NCI-H526 treated with DMSO at 0.1 percent for 48 hours (cell line): ENCODE measurements at regions not wholly inside any gene's neighbourhood (a gene's known extent, or its start where the extent isn't known, plus 50 kb on each side); places are given as distances from the start of the nearest gene placed in this dataset.

Source experiments
- DNase-seq: peaks from one replicate; lab custom pipeline; 2025; lab: John Stamatoyannopoulos, UW

DNA sequence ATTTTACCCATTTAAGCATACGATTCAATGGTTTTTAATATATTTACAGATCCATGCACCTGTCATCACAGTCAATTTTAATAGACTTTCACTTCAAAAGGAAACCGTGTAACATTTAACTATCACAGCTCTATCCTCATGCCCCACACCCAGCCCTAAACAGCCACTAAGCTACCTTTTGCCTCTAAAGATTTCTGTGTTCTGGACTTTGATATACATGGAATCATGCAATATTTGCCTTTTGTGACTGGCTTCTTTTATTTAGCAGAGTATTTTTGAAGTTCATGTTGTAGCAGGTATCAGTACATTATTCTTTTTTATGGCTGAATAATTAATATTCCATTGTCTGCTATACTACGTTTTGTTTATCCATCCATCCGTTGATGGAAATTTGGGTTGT is 50.3 kb upstream of the STX16 start:
- no peak for DNase-seq

DNA sequence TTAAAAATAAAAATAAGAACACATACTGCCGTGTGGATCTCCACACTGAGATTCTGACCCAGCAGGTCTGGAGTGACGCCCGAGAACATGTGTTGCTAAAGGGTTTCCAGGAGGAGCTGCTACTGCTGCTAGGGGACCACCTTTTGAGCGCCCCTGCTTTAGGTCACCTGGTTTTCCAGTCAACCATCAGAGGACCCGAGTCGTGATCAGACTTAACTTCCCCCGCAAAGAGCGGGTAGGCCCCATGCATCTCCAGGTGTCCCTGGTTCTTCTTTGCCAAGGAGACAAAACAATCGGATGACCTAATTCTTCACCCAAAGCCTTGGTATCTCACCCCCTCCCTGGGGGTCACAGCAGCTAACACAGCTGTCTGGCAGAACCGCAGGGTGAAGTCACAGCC is 51.1 kb upstream of the STX16 start:
- no peak for DNase-seq

DNA sequence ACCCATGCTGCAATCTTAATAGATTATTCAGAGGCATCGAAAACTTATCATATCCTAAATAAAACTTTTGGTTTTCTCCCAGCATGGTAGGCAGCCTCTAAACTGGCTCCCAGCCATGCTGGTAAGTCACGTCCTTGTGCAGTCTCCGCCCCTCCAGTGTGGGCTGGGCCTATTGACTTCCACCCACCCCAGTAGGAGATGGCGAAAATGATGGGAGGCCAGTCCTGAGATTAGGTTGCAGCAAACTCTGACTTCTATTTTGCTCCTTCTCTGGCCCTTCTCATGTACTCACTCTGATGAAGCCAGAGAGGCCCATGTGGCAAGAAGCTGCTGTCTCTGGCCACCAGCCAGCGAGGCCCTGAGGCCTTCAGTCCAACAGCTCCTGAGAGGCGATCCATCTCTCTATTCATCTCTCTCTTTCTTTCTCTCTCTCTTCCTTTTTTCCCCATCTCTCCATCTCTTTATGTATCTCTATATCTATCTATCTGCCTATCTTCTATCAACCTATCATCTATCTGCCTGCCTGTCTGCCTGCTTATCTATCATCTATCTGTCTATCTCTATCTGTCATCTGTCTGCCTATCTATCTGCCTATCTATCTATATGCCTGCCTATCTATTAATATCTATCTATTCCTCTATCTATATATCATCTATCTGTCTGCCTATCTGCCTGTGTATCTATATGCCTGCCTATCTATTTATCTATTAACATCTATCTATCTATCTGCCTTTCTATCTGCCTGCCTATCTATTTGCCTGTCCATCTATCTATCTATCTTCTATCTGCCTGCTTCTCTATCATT is 52.7 kb upstream of the STX16 start:
- DNase-seq, result no peak

- no peak for DNase-seq
Observed at GRCh38 chr20:58597249-58597891, 53.7 kb upstream of the STX16 start.

GRCh38 chr20:58596750-58597248 is 54.3 kb upstream of the STX16 start:
- no peak for DNase-seq

GRCh38 chr20:58596244-58596643 is 54.8 kb upstream of the STX16 start:
- no peak for DNase-seq

DNA sequence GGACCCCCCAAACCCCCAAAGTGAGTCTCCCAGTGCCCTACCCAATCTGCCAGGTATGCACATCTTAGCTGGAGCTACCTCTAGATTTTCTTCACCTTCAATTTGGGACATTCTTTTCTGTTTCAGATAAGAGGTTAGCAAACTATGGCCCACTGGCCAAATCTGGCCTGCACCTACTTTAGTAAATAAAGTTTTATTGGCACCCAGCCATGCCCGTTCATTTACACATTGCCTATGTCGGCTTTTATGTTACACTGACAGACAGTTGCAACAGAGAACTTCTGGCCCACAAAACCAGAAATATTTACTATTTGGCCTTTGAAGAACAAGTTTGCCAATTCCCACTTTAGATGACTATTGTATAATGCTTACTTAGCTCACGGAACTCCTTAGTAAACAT is 55.9 kb upstream of the STX16 start:
- DNase-seq, result no peak

GRCh38 chr20:58593880-58594638 is 57.0 kb upstream of the STX16 start:
- DNase-seq, result no peak

- no peak for DNase-seq
Observed at GRCh38 chr20:58592076-58592695, 58.9 kb upstream of the STX16 start.

DNA sequence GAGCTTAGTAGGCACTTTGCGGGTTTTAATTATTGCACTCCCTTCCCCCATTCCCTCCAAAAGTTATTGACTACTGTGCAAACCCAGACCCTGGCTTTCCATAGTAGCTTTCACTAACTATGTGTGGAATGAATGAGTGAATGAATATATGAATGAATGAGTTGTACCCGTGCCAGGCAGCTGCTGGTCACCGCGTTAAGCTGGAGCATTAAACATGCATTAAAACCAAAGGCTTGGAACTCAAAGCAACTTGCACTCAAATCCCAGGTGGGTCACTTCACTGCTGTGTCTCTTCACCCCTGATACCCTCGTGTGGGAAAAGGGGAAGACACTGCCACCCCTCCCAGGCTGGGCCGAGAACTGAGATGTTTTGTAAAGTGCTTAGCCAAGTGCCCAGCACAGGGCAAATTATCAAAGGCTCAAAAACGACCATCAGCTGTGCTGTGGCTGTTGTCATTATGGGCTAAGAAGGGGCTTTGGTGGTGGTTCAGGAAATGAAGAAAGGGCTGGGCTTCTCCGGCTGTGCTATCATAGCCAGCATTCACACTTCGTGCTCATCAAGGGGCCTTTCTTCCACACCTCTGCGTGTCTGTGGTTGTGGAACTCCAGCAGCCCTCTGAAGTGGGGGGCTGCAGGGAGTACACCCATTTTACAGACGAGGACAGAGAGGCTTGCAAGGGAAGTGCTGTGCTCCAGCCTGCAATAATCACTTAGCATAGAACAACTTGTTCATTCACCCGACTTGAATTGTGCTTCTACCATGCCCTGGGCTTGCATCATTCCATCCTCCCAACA is 60.2 kb upstream of the STX16 start:
- no peak for DNase-seq

DNA sequence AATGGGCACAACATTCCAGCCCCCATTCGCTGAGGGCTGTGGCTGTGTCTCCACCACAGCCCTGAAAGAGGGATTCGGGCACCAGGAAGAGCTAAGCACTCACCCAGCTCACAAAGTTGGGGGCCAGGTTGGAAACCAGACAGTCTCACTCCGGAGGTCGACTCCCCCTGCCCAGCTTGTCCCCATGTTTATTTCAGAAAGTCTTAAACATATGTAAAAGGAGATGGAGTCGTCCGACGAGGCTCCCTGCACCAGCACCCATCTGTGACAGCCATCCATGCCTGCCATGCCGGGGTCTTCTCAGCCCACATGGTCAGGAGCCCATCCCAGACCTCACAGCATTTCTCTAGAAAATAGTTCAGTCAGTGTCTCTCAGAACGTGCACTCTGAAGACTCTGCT is 63.6 kb upstream of the STX16 start:
- DNase-seq, result no peak

DNA sequence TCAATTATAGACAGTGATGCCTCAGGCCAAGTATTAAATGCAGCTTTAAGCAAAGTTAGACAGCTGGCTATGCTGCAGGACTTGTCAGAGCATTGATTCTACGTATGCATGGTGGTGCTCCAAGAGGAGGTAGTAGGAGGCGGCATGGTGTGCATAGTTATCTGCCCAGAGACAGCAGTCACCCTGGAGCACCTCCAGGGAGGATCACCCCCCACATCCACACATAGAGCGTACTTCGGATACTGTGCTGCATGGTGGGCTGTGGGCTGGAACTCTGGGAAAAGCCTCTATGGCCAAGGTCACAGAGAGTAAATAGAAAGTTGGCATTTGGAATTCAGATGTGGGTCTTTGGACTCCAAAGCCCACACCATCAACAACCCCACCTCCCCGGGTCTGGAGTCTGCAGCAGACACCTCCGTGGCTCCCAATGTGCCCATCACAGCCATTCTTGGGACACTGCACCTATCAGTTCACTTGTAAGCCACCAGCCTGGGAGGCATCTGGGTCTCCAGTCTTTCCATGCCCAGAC is 64.5 kb upstream of the STX16 start:
- DNase-seq, result no peak

DNA sequence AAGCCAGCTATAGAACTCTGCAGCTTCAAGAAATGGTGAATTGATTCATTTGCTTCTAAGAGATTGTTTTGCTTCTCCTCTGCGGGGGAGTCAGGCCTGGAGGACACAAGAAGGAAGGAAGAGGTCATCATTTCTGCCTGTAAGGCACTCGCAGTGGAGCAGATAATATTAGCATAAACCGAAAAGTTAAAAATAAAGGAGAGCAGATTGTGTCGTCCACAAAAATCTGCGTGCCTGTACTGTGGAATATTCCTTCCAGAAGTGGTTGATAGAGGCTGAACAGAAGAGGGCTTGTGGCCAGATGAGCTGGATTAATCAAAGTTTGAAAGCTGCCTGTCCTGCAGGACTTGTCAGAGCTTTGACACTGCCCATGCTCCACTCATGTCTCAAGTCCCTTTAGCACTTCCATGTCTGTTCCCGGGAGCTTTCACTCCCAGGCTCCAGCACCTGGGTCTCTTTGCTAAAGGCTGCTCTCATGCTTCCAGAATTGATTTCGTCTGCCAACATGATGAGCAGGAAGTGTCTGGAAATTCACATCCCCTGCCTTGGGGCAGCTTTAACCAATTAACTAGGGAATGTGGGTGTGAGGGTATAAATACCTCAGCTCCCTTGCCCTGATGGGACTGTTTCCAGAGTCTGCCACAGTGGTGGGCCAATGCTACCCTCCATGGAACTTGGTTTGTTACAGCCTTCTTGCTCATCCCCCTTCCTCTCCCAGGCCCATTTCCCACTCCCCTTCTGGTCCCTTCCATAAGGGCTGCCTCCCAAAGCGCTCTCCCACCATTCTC is 65.1 kb upstream of the STX16 start:
- no peak for DNase-seq

GRCh38 chr20:58584881-58585752 is 66.0 kb upstream of the STX16 start:
- DNase-seq, result no peak

GRCh38 chr20:58584051-58584824 is 66.8 kb upstream of the STX16 start:
- DNase-seq, result no peak

GRCh38 chr20:58583586-58583985 is 67.5 kb upstream of the STX16 start:
- no peak for DNase-seq

DNA sequence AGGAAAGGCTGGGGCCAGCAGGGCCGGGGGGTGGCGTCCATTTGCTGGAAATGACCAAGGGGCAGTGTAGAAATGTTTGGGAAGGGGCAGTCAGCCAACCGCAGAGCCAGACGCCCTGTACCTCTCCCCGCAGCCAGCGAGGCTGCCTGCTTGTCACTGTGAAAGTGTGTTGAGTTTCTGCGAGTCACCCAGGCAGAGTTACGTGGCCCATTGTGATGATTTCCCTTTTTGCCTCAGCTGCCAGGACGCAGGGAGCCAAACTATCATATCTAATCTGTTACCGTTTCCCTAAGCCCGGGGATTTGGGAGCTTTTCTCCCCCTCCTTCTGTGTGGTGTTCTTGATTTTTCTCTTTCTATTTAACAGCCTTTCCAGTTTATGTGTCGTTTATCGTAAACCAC is 67.9 kb upstream of the STX16 start:
- no peak for DNase-seq

DNA sequence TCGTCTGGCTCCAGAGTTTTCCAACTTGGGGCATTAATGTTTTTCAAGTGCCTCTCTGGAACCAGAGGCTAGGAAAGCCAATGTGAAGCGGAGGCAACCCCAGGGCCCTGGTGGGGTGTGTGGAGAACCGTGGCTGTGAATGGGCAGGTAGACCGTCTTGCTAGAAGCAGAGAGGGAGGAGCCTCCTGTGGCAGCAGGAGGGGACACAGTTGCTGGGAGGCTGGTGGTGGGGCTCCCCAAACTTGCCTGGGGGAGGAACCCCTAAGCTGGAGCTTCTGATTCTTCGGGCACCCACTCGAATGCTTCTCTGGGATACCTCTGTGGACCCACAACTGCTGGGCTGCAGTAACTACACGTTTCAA is 65.3 kb upstream of the APCDD1L start:
- DNase-seq, result no peak
